HG02943 (cell line): ENCODE measurements at regions not wholly inside any gene's neighbourhood (a gene's known extent, or its start where the extent isn't known, plus 50 kb on each side); places are given as distances from the start of the nearest gene placed in this dataset.

Experiments used
- ATAC-seq: cut with Tn5 transposase; IDR thresholded peaks from one replicate; pipeline ENCODE4 v1.9.1; 2021; ENCODE audit warnings: mild to moderate bottlenecking, low read depth, moderate library complexity; ENCODE audit not compliant: unreplicated experiment

DNA sequence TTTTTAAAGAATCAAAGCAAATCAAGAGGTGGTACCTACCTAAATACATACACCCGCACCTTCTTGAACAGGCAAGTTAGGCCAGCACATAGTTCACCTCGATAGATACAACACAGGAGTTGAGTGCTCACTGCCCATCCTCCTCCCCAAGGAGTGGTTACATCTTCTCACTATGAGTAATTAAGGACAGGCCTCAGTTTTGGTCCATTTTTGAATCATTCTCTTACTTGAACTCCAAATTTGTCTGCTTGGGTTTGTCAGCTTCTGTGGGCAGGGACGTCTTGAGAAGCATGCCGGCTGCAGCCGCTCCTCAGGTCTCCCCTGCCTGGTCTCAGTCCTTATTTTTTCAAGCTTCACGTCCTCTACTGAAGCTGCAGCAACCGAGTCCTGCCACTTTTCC, 190.6 kb upstream of the RBPJ start:
- ATAC-seq: peak; percentile 57

- ATAC-seq: no peak
Measured at GRCh38 chr4:26130841-26131432, 189.9 kb upstream of the RBPJ start.

DNA sequence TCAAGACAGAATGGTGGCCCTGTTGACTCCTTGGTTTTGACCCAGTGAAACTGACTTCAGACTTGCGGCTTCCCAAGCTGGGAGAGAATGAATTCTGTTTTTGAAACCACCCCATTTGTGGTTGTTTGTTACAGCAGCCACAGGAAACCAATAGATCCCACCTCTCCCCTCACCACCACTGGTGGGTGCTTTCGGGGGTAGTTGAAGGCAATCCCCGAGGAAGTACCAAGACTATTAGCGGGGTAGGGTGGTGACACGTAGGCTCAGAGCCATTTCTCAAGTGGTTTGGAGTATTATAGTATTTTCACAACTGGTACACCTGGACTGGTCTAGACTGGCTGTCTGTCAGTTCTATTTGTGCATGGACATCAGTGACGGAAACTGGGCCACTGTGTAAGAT, 189.1 kb upstream of the RBPJ start:
- ATAC-seq: peak; percentile 60

GRCh38 chr4:26132858-26133257, 188.0 kb upstream of the RBPJ start:
- ATAC-seq: no peak

DNA sequence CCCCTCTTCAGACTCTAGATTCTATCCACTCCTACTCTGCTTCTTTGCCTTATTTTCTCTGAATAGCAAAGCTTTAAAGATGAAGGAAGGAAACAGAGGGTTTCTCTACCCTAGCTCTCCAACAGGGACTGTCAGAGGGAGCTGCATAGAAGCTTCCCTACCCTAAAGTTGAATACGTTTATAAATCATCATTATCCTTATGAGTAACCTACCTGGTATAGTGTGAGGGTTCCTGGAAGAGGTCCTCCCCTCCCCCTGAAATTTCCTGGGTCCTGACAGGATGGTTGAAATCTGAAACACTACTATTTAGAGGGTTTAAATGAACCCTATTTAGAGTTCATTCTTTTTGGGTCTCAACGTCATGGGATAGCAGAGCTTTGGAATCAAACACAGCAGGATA, 187.0 kb upstream of the RBPJ start:
- ATAC-seq: no peak

GRCh38 chr4:26135331-26135730, 185.5 kb upstream of the RBPJ start:
- no peak for ATAC-seq

GRCh38 chr4:26136615-26137014, 184.2 kb upstream of the RBPJ start:
- ATAC-seq: no peak

DNA sequence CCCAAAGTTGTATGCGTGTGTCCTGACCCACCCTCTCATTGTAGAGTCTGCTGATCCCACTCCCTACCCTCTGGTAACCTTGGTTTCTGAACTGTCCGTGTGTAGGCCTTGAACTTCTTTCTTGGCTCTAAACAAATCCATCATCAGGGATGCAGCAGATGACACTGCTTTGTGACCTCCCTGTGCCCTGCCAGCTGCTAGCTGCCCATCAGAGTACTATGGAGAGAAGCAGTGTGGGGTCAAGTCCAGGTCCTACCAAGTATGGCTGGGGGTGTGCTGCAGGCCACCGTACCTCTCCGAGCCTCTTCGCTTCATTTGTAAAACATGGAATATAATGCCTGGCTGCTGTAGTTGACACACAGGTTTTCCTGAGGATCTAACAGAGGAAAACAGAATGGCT, 183.5 kb upstream of the RBPJ start:
- ATAC-seq: no peak

- ATAC-seq: no peak
Measured at GRCh38 chr4:26139310-26139924, 181.4 kb upstream of the RBPJ start.

DNA sequence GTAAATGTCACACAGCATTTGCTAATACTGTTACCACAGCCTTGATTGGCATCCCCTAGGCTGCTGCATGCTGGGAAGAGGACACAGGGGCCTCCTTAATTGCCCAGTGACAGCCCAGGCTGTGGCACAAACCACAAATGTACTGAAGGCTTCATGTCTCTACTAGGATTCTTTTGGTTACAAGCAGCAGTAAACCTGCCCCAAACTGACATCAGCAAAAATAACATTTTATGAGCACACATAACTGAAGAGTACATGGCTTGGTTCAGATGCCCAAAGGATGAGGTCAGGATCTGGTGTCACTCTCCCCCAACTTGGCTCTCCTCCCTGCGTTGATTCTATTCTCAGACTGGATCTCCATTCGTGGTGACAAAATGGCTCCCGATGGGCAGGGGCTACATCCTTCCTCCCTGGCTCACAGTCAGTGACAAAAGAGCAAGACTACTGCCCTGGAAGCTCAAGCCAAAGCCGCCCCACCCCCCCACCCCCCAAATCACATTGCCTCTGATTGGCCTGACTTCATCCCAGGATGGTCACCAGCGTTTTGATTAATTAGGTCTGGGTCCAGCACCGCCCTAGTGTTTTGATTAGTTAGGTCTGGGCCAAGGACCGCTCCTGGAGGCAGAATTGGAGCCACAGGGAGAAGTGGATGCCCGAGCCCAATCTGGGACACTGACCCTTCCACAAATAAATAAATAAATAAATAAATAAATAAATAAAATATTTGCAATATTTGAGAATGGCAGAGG, 180.5 kb upstream of the RBPJ start:
- ATAC-seq: no peak

DNA sequence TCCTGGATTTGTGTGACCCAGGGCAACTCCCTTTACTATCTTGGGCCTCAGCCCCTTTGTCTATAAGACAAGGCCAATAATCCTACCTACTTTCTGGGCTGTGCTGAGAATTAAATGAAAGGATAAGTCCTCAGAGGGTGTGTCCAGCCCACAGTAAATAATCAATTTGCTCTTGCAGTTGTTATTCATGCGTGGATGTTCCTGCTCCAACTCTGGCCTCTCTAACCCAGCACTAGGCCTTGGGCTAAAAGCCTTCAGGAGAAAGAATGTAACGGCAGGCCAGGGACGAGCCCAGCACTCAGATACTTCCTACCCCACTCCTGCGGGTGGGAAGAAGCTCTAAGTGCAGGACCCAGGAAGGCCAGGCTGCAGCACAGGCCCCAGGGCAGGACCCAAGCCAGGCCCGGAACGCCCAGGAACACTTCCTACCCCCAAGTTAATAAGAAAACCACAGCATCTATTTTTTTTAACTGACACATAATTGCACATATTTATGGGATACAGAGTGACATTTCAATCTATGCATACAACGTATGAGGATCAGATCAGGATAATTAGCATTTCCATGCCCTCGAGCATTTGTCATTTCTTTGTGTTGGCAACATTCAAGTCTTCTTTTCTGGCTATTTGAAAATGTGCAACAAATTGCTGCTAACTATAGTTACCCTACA, 179.6 kb upstream of the RBPJ start:
- no peak for ATAC-seq

DNA sequence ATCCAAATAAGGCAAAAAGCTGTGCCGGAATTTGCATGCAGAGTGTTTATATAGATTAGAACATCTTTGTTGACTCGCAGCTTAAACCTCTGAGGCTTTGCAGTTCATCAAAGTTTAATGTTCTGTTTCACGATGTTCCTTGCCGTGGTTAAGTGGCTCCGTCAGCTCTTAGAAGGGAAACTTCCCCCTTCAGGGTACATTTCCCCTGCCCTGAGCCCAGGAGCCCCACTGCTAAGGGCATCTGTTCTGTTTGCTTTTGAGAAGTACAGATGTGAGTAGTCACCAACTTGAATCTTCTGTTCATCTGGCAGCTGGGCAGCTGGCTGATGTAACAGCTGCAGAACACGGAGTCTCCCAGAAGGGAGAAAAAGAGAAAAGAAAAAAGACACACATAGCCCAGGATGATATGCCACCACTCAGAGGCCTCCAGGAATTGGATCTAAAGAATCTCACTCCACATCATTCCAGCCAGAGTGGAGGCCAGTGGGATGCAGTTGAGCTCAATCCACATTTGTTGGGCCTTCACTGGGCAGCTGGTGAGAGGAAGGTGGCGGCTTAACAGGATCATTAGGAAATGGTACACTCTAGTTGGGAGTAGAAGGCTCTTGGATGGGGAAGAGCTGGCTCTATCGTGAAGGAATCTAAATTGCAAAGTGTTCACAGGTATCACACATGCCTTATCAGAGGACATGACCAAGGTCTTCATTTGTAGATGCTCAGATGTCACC, 178.7 kb upstream of the RBPJ start:
- no peak for ATAC-seq

DNA sequence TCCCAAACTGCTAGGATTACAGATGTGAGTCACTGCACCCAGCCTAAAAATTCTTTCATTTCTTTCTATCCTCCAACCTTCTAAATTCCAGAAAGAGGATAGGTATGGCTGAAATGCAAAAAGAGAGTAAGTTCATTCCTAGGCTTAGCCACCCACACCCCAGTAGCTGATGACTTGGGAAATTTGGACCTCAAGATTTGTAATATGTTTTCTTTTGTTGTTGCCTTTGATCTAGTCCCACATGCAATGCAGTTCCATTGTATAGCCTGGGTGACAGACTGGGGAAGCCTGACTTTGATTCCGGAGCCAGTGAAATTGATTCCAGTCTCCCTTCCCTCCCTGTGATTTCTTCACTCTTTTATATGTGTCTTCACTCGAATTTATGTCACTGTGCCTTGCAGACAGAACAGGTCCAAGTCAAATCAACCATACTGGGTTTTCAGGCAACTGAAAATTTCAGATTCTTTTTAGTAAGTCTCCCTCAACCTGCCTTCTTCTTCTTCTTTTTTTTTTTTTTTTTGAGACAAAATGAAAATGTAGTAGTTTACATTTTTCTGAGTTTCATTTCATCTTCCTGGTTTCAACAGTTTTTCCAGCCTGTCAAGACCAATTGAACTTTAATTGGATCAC, 176.2 kb upstream of the RBPJ start:
- ATAC-seq: no peak

GRCh38 chr4:26145212-26145611, 175.6 kb upstream of the RBPJ start:
- no peak for ATAC-seq

DNA sequence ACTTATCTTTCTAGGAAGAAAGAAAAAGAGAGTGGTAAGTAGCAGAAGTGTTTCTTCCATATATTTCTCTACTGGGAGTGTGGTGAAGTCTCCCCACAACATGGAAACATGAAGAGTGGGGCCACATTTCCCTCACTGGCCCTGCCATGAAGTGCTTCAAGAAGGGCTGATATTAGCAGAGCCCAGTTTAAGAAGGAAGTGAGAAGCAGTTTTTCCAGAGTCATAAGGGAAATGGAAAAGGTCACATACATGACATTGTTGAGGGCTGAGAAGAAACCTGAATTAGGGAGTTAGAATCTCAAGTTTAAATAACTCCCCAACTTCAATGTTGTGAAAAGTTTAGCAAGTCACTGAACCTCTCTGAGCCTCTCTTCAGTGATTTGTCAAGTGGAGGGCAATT, 171.9 kb upstream of the RBPJ start:
- no peak for ATAC-seq

DNA sequence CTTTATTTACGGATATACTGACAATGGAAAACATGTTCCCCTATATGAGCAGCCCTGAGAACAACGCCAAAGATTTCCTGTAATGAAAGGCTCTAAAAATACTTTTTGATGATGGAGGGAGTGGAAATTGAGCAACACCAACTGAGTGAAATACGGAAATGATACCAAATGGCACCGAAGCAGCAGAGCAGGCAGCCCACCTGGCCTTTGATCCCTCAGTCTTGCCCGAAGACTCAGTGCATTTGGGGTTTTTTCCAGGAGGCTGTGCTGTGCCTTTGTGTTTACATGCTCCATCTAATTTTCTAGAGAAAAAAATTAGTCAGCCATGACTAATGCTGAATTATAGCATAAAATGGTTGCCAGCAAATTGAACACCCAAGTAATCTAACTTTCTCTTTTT, 169.9 kb upstream of the RBPJ start:
- ATAC-seq: no peak

DNA sequence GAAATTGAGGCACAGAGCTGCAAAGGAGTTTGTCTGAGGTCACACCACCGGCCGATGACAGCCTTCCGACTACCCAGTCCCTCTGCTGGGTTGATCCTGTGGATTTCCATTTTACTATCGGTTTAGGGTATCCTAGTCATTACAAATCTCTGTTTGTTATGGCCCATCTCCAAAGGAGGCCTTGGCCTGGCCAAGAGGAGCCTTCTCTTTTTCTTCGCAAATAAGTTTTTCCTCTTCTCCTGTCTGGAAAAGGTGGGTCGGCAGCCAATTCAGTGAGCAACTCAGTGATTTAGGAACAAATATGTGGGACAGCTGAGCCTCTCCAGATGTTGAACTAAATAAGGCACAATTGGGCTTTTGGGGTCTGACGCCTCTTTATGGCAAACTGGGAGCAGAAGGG, 169.2 kb upstream of the RBPJ start:
- ATAC-seq: no peak

GRCh38 chr4:26152056-26152455, 168.8 kb upstream of the RBPJ start:
- no peak for ATAC-seq

DNA sequence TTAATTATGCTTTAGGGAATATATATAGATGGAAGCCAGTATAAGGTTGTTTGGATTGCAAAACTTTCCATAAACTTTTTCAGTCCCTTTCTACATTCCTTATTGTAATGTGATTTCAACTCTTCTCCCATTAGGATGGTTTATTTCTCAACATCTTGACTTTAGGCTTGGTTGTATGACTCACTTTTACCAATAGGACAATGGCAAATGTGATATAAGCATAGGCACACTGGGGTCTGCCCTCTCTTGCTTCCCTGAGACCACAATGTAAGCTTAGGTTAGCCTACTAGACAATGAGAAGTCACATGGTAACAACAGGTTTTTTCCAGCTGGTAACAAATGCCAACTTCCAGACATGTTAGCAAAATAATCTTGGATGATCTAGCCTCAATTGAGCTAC, 163.3 kb upstream of the RBPJ start:
- ATAC-seq: no peak

DNA sequence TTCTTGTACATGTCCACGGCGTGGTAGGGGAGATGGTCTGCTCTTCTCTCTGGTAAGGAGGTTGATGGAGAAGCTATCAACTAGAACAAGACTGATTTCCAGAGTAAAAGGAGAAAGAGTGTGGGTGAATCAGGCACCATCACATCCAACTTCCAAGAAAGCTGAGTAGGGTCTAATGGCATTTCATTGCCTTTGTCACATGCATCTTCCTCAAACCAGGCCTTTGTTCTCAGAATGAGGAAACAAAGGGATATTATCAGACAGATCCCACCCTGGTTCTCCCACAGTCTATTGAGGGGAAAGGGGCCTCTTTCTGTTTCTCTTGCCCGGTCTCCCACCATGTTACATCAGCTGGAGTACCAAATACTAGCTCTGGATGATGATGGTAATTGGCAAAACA, 160.2 kb upstream of the RBPJ start:
- ATAC-seq: no peak
